ENCODE measurements at regions not wholly inside any gene's neighbourhood (a gene's known extent, or its start where the extent isn't known, plus 50 kb on each side); places are given as distances from the start of the nearest gene placed in this dataset.

DNA sequence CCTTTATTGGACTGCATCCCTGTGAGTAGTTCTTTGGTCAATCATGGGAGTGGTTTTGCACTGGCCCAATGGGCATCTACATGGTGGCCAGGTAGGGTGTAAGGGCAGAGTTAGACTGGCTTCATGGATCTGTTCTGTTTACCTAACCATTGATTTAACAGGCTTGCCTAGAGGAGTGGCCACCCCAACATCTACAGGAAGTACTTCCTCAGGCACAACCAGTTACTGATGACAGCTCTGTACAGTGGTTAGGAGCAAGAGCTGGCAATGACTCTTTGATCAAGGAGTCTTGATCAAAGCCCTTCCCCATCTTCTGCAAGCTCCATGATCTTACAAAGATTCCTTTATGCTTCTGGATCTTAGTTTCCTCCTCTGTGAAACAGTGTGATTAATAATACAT is 140.9 kb upstream of the CYP1B1 start:
- no peak for TF ChIP-seq DMBX1 (CRISPR knock-in tag; IDR thresholded peaks at IDR 0.05; ENCODE audit: borderline replicate concordance)
- no peak for TF ChIP-seq CHD2 (IDR thresholded peaks at IDR 0.05; ENCODE audit: low read depth, low read length)
- TF ChIP-seq NRF1 (conservative IDR thresholded peaks at IDR 0.05 in 1 of 2, IDR thresholded peaks at IDR 0.05 in 1 of 2), result no peak
- no peak for TF ChIP-seq TAF1 (IDR thresholded peaks at IDR 0.05; ENCODE audit: control insufficient read depth, extremely low read depth, insufficient read depth, low read length, severe bottlenecking)
- no peak for TF ChIP-seq CBFB (CRISPR knock-in tag; IDR thresholded peaks at IDR 0.05)
- TF ChIP-seq SMARCE1 (IDR thresholded peaks at IDR 0.05), result no peak
- TF ChIP-seq, protein P1, sequence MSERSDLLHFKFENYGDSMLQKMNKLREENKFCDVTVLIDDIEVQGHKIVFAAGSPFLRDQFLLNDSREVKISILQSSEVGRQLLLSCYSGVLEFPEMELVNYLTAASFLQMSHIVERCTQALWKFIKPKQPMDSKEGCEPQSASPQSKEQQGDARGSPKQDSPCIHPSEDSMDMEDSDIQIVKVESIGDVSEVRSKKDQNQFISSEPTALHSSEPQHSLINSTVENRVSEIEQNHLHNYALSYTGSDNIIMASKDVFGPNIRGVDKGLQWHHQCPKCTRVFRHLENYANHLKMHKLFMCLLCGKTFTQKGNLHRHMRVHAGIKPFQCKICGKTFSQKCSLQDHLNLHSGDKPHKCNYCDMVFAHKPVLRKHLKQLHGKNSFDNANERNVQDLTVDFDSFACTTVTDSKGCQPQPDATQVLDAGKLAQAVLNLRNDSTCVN (CRISPR knock-in tag; IDR thresholded peaks at IDR 0.05), result no peak
- TF ChIP-seq SLC30A9 (CRISPR knock-in tag; IDR thresholded peaks at IDR 0.05), result no peak
- TF ChIP-seq, protein P2, sequence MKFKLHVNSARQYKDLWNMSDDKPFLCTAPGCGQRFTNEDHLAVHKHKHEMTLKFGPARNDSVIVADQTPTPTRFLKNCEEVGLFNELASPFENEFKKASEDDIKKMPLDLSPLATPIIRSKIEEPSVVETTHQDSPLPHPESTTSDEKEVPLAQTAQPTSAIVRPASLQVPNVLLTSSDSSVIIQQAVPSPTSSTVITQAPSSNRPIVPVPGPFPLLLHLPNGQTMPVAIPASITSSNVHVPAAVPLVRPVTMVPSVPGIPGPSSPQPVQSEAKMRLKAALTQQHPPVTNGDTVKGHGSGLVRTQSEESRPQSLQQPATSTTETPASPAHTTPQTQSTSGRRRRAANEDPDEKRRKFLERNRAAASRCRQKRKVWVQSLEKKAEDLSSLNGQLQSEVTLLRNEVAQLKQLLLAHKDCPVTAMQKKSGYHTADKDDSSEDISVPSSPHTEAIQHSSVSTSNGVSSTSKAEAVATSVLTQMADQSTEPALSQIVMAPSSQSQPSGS (CRISPR knock-in tag; IDR thresholded peaks at IDR 0.05), result no peak
- no peak for TF ChIP-seq KDM1A (IDR thresholded peaks at IDR 0.05)
- TF ChIP-seq ZFX (CRISPR knock-in tag; IDR thresholded peaks at IDR 0.05), result no peak

Data from K562 (cell line).